H1 (cell line): ENCODE measurements at regions not wholly inside any gene's neighbourhood (a gene's known extent, or its start where the extent isn't known, plus 50 kb on each side); places are given as distances from the start of the nearest gene placed in this dataset.

ENCODE experiments used
- CTCF ChIA-PET: fragments of 300-600 bp; sonication (Branson Sonifier 250); formaldehyde crosslinking; loops from one replicate; lab custom pipeline; 2021; ENCODE audit not compliant: partially characterized antibody; lab: Charles Lee
- POLR2A ChIA-PET: fragments of 300-600 bp; sonication (Branson Sonifier 250); formaldehyde crosslinking; loops from one replicate; lab custom pipeline; 2021; ENCODE audit warnings: inconsistent platforms; ENCODE audit not compliant: partially characterized antibody; lab: Charles Lee
- DNase-seq, 2 experiments: peaks; one replicate each; pipeline versions ENCODE4 v3.0.0 to v3.0.0-alpha.2; 2010 to 2022; ENCODE audit warnings: low spot score in 2 of 2, low read depth in 1 of 2, mixed read lengths in 1 of 2
- FAIRE-seq: peaks from 2 replicates; lab custom pipeline; 2011; peaks lifted over from hg19 to GRCh38; lab: Jason Lieb, UNC
- H2AFZ ChIP-seq: 2 replicates; pipeline ENCODE4 v1.8.1; 2012; ENCODE audit warnings: low read length, inconsistent platforms
- H2AK5ac ChIP-seq: 2 replicates; pipeline ENCODE4 v1.6.1; 2013; ENCODE audit warnings: low read depth, low read length
- H2BK120ac ChIP-seq: replicated peaks from 2 replicates; pipeline ENCODE3; 2013; ENCODE audit warnings: low read depth, low read length, inconsistent platforms
- H2BK12ac ChIP-seq: 2 replicates; pipeline ENCODE4 v1.6.1; 2013; ENCODE audit warnings: low read depth, low read length
- H2BK15ac ChIP-seq: 2 replicates; pipeline ENCODE4 v1.6.1; 2013; ENCODE audit warnings: low read length
- H2BK20ac ChIP-seq: 2 replicates; pipeline ENCODE4 v1.6.1; 2013; ENCODE audit warnings: low read length
- H2BK5ac ChIP-seq: 2 replicates; pipeline ENCODE4 v1.6.1; 2013; ENCODE audit warnings: low read depth, low read length
- H3K14ac ChIP-seq: 2 replicates; pipeline ENCODE4 v1.6.1; 2013; ENCODE audit warnings: inconsistent platforms; ENCODE audit not compliant: insufficient read length
- H3K18ac ChIP-seq: 2 replicates; pipeline ENCODE4 v1.6.1; 2013; ENCODE audit warnings: low read length; ENCODE audit errors: extremely low read depth
- H3K23ac ChIP-seq: 2 replicates; pipeline ENCODE4 v1.6.1; 2013; ENCODE audit warnings: inconsistent platforms; ENCODE audit not compliant: insufficient read length
- H3K23me2 ChIP-seq: 2 replicates; pipeline ENCODE4 v1.6.1; 2013; ENCODE audit warnings: low read depth, low read length
- H3K27ac ChIP-seq: 2 replicates; pipeline ENCODE4 v1.6.1; 2011; ENCODE audit warnings: low read depth, low read length, inconsistent platforms
- H3K27me3 ChIP-seq, 4 experiments: replicated peaks in 1 of 4; 1 replicate in 1 of 4; 2 replicates in 3 of 4; pipeline versions ENCODE4 v1.6.1 to v1.8.1; 2011 to 2013; ENCODE audit warnings: low read length in 3 of 4, mild to moderate bottlenecking in 3 of 4, inconsistent platforms in 2 of 4, mixed read lengths in 2 of 4, moderate library complexity in 1 of 4; ENCODE audit not compliant: control insufficient read depth in 3 of 4, insufficient read depth in 3 of 4; ENCODE audit errors: extremely low read depth in 1 of 4
- H3K36me3 ChIP-seq, 4 experiments: 2 replicates each; pipeline versions ENCODE4 v1.6.1 to v1.8.1; 2011 to 2013; ENCODE audit warnings: mild to moderate bottlenecking in 4 of 4, low read length in 3 of 4, moderate library complexity in 2 of 4, control low read depth in 1 of 4, inconsistent platforms in 1 of 4; ENCODE audit not compliant: insufficient read depth in 4 of 4, control insufficient read depth in 2 of 4
- H3K4ac ChIP-seq: replicated peaks from 2 replicates; pipeline ENCODE3; 2013; ENCODE audit warnings: low read length, low read depth, mixed read lengths, inconsistent platforms; ENCODE audit not compliant: insufficient read length
- H3K4me1 ChIP-seq, 4 experiments: replicated peaks in 1 of 4; 1 replicate in 1 of 4; 2 replicates in 3 of 4; pipeline versions ENCODE4 v1.6.1 to v1.8.1; 2011 to 2013; ENCODE audit warnings: low read length in 3 of 4, inconsistent platforms in 2 of 4, mixed read lengths in 1 of 4; ENCODE audit not compliant: insufficient read depth in 4 of 4, control insufficient read depth in 3 of 4
- H3K4me2 ChIP-seq, 2 experiments: 2 replicates each; pipeline versions ENCODE4 v1.6.1 to v1.8.1; 2011 to 2013; ENCODE audit warnings: low read depth in 2 of 2, low read length in 2 of 2, control low read depth in 1 of 2, inconsistent platforms in 1 of 2, mild to moderate bottlenecking in 1 of 2; ENCODE audit not compliant: insufficient read depth in 1 of 2
- H3K4me3 ChIP-seq, 4 experiments: fragments of 200-600, 300-600 bp in 1 of 4; sonication (generic), shearing (Covaris generic), sonication (Bioruptor Twin) in 1 of 4; 2 replicates each; pipeline versions ENCODE4 v1.5.1 to v1.8.1; 2011 to 2016; ENCODE audit warnings: low read length in 4 of 4, low read depth in 3 of 4, control low read depth in 2 of 4, inconsistent platforms in 2 of 4, mild to moderate bottlenecking in 2 of 4, mixed read lengths in 1 of 4, moderate library complexity in 1 of 4; ENCODE audit not compliant: insufficient read depth in 2 of 4; ENCODE audit errors: extremely low read depth in 1 of 4
- H3K56ac ChIP-seq: replicated peaks from 2 replicates; pipeline ENCODE3; 2013; ENCODE audit warnings: low read depth, mild to moderate bottlenecking, mixed read lengths, low read length, inconsistent platforms; ENCODE audit not compliant: insufficient read length
- H3K79me1 ChIP-seq: 2 replicates; pipeline ENCODE4 v1.6.1; 2013; ENCODE audit warnings: low read depth, low read length, control low read depth
- H3K79me2 ChIP-seq, 2 experiments: 2 replicates each; pipeline versions ENCODE4 v1.6.1 to v1.8.1; 2012 to 2013; ENCODE audit warnings: low read length in 2 of 2, mild to moderate bottlenecking in 2 of 2, inconsistent platforms in 1 of 2; ENCODE audit not compliant: insufficient read depth in 2 of 2, control insufficient read depth in 1 of 2
- H3K9ac ChIP-seq, 4 experiments: replicated peaks in 1 of 4; 1 replicate in 1 of 4; 2 replicates in 3 of 4; pipeline versions ENCODE4 v1.6.1 to v1.8.1; 2011 to 2013; ENCODE audit warnings: low read depth in 3 of 4, low read length in 3 of 4, control low read depth in 2 of 4, mild to moderate bottlenecking in 2 of 4, moderate library complexity in 2 of 4, inconsistent platforms in 1 of 4; ENCODE audit errors: extremely low read depth in 1 of 4
- H3K9me3 ChIP-seq, 2 experiments: 2 replicates each; pipeline versions ENCODE4 v1.6.1 to v1.8.1; 2012 to 2013; ENCODE audit warnings: mild to moderate bottlenecking in 2 of 2, moderate library complexity in 2 of 2, control low read depth in 1 of 2, inconsistent platforms in 1 of 2, low read depth in 1 of 2, low read length in 1 of 2, mixed read lengths in 1 of 2; ENCODE audit not compliant: insufficient read depth in 2 of 2
- H4K20me1 ChIP-seq, 2 experiments: replicated peaks in 1 of 2; 2 replicates each; pipeline versions ENCODE3 to v1.8.1; 2011 to 2013; ENCODE audit warnings: inconsistent platforms in 2 of 2, low read length in 2 of 2, mild to moderate bottlenecking in 1 of 2; ENCODE audit not compliant: insufficient read depth in 2 of 2, control insufficient read depth in 1 of 2
- H4K5ac ChIP-seq: 2 replicates; pipeline ENCODE4 v1.6.1; 2013; ENCODE audit warnings: low read length, low read depth, mixed read lengths, inconsistent platforms; ENCODE audit not compliant: insufficient read length
- H4K8ac ChIP-seq: 2 replicates; pipeline ENCODE4 v1.8.0; 2013; ENCODE audit warnings: mild to moderate bottlenecking, moderate library complexity, low read length, inconsistent platforms; ENCODE audit not compliant: insufficient read depth; ENCODE audit errors: extremely low read depth
- H4K91ac ChIP-seq: replicated peaks from 2 replicates; pipeline ENCODE3; 2013; ENCODE audit warnings: low read length, mixed read lengths, inconsistent platforms; ENCODE audit not compliant: insufficient read length
- ASH2L ChIP-seq: fragments of 200-600, 300-600 bp; sonication (generic); IDR thresholded peaks from one replicate; pipeline ENCODE4 v1.7.1; 2017; ENCODE audit warnings: low read length
- BACH1 ChIP-seq: IDR thresholded peaks from 2 replicates; pipeline ENCODE4 v1.6.1; 2012; ENCODE audit warnings: low read length, improper control_type of control experiment
- KDM1A ChIP-seq: fragments of 200-600, 300-600 bp; sonication (generic); IDR thresholded peaks from 2 replicates; pipeline ENCODE4 v1.7.1; 2016; ENCODE audit warnings: mild to moderate bottlenecking, low read length, borderline replicate concordance
- MAFK ChIP-seq: IDR thresholded peaks from 2 replicates; pipeline ENCODE4 v1.6.1; 2012; ENCODE audit warnings: low read depth, mild to moderate bottlenecking, improper control_type of control experiment, low read length
- MAX ChIP-seq: IDR thresholded peaks from 2 replicates; pipeline ENCODE4 v1.6.1; 2012; ENCODE audit warnings: inconsistent platforms
- RBBP5 ChIP-seq: IDR thresholded peaks from 2 replicates; pipeline ENCODE4 v1.7.1; 2012; ENCODE audit warnings: low read depth, mild to moderate bottlenecking, inconsistent platforms, low read length, moderate library complexity, borderline replicate concordance
- SAP30 ChIP-seq: fragments of 300-600 bp; sonication (generic); IDR thresholded peaks from 2 replicates; pipeline ENCODE4 v1.7.1; 2012; ENCODE audit warnings: low read length, moderate library complexity, mild to moderate bottlenecking, inconsistent platforms; ENCODE audit not compliant: insufficient read depth, insufficient replicate concordance
- SRF ChIP-seq: IDR thresholded peaks from 2 replicates; pipeline ENCODE4 v1.6.1; 2011; ENCODE audit warnings: mild to moderate bottlenecking, low read depth, low read length, moderate library complexity
- ZNF274 ChIP-seq: IDR thresholded peaks from 2 replicates; pipeline ENCODE4 v1.7.0; 2012; ENCODE audit warnings: low read length, borderline replicate concordance; ENCODE audit errors: extremely low read depth
- WGBS, 2 experiments: shearing (Covaris generic) in 1 of 2; methylation state at CpG; one replicate each; pipeline versions ENCODE4 v1.1.6 to v1.1.7; 2013 to 2015; ENCODE audit warnings: low lambda C conversion rate in 2 of 2, mixed read lengths in 2 of 2, inconsistent platforms in 1 of 2, low coverage in 1 of 2, missing lambda C conversion rate in 1 of 2; ENCODE audit not compliant: insufficient replicate concordance in 2 of 2, insufficient coverage in 1 of 2, insufficient read length in 1 of 2; ENCODE audit errors: extremely low coverage in 1 of 2, missing lambda C conversion rate in 1 of 2; 5-methylcytosine and 5-hydroxymethylcytosine counted together

DNA sequence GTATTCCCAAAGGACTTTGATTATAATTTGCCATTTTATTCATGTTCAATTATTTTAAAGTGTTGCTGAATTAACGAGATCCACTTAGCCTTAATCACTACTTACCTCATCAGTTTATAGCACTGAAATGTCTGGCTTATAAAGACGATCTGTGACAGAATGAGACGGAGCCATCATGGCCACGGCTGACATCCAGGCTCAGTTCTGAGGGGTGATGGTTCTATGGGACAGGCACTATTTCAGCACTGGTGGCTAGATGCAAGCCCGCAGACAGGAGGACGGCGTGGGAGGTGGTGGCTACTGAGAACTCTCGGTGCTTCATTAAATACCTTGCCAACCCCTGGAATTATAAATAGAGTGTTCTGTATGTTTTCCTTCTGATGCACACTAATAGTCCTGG is 1084.2 kb upstream of the TENM3 start:
- Histone ChIP-seq H3K79me2 (no peaks in the 10 kb centered on the region), H3K4me2 (no peak overlapping the region), H3K56ac (no peak overlapping the region), H3K23me2 (no peaks in the 10 kb centered on the region), H2BK15ac (no peak overlapping the region), H3K14ac (no peak overlapping the region), H3K4me1 (peaks cover 0 to 6% (median 0%) of the 10 kb centered on the region in 4 experiments; a peak in 1 of 7 replicates), H3K4ac (no peak overlapping the region), H2BK20ac (no peak overlapping the region), H3K79me1 (no peaks in the 10 kb centered on the region), H3K9me3 (no peaks in the 10 kb centered on the region), H2BK5ac (no peak overlapping the region), H4K8ac (no peak overlapping the region), H2BK12ac (no peak overlapping the region), H3K9ac (no peak overlapping the region), H2AK5ac (no peak overlapping the region), H3K23ac (no peak overlapping the region), H3K27ac (no peak overlapping the region), H3K36me3 (no peaks in the 10 kb centered on the region), H3K27me3 (no peaks in the 10 kb centered on the region; a peak in 1 of 7 replicates), H3K18ac (no peak overlapping the region), H2BK120ac (no peak overlapping the region), H4K5ac (no peak overlapping the region), H4K91ac (no peak overlapping the region), H4K20me1 (no peaks in the 10 kb centered on the region), H3K4me3 (no peak overlapping the region), H2AFZ (no peak overlapping the region)
- POLR2A ChIA-PET = no interaction called here
- CTCF ChIA-PET = interaction anchor here (0.7 to 1.2 kb wide), 2 partner anchors 15 to 86 kb away, joined by 3 to 5 read pairs; no protein-coding TSS in a partner anchor
- TF ChIP-seq BACH1 (no peak), MAFK (no peak), ZNF274 (no peak), MAX (no peak), ASH2L (no peak), KDM1A (no peak), SAP30 (no peak), SRF (no peak), RBBP5 (no peak)
- DNase-seq (no peak), FAIRE-seq (no peak)
- WGBS, 2 experiments = 98% methylated on average over 8 of the region's 8 CpGs; no CpG with 5 or more reads in 1 of the 2 experiments
